Forelimb muscle (tissue), 1 donor: ENCODE measurements at regions not wholly inside any gene's neighbourhood (a gene's known extent, or its start where the extent isn't known, plus 50 kb on each side); places are given as distances from the start of the nearest gene placed in this dataset.
"Not testable (repeated sequence)": the region's sequence is repeated elsewhere in the genome, so short reads cannot be mapped to it uniquely, and the experiment has no call there.

Source experiments
- DNase-seq: peaks from one replicate; pipeline ENCODE4 v3.0.0-alpha.2; 2013; ENCODE audit warnings: low read depth

DNA sequence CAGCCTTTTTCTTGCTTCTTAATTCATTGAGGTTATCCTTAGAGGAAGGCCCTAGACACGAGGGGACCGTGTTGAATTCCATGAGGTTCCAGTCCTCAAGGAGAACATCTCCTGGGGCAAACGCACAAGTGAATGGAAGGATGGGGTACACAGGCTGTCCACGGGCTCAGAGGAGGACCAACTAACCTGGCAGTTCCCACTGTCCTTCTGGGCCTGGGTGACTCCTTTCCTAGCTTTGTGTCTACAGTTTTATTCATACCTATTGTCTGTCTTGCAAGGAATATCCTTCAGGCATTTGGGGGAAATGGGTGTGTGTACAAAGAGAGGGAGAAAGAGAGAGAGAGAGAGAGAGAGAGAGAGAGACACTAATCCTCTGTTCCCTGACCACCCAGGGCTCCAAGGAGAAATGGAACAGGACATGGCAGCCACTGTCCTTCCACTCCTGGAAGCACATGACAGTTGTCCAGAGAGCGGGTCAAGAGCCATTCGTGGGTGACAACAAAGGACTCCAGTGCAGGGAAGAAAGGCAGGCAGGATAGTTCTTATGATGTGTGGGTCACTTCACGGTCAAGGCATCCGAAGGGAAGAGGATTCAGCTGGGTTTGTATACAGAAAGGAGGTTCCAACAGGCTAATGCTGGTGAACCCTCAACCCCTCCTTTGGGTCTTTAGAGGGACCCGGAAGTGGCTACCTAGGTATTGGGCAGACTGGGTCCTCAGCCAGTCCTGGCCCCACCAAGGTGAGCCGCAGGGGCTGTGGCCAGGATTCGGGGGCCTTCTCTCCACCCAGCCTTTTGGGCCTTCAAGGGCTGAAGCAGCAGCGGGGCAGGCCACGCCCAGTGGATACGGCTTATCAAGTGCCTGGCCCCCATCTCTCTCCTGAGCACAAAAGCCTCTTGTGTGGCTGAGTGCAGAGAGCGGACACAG, 150.6 kb downstream of the MYCN start:
- DNase-seq = no peak

DNA sequence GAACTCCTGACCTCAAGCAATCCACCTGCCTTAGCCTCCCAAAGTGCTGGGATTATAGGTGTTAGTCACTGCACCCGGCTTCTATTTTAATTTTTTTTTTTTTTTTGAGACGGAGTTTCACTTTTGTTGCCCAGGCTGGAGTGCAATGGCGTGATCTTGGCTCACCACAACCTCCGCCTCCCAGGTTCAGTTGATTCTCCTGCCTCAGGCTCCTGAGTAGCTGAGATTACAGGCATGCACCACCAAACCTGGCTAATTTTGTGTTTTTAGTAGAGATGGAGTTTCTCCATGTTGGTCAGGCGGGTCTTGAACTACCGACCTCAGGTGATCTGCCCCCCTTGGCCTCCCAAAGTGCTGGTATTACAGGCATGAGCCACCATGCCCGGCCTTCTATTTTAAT, 149.1 kb downstream of the MYCN start:
- DNase-seq = not testable (repeated sequence)

DNA sequence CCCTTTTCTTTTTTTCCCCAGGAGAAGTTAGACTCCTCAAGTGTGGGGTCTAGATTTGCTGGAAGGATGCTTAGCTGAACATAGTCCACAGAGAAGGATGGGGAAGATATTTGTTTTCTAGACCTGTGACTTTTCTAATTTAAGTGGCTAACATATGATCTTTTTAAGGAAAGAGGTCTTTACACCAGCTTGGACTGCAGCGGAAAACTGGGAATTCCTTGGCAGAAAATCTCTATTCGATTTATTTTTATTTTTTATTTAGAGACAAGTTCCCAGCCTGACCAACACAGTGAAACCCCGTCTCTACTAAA, 148.4 kb downstream of the MYCN start:
- DNase-seq = no peak

DNA sequence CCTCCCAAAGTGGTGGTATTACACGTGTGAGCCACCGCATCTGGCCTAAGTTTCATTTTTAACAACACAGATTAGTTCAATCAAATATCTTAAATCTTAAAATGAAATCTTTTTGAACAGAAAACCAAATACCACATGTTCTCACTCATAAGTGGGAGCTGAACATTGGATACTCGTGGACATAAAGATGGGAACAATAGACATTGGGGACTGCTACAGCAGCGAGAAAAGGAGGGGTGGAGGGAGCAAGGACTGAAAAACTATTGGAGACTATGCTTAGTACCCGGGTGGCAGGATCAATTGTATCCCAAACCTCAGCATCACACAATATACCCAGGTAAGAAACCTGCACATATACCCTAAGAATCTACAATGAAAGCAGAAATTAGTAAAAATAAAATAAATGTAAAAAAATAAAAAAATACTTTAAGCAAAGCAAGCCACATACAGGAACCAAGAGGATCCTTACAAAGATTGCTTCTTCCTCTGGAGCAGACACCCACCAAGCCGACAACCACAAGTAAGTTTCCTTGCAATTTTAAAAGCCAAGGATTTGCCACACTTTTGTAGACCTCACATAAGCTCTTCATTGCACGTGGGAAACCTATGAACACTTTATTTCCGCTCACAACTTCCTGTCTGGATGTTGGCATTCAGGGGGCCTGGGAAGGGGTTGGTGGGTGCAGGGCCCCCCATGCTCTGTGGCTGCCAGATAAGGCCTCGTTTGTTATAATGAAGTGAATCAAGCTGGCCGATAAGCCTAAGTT, 147.9 kb downstream of the MYCN start:
- DNase-seq = no peak

DNA sequence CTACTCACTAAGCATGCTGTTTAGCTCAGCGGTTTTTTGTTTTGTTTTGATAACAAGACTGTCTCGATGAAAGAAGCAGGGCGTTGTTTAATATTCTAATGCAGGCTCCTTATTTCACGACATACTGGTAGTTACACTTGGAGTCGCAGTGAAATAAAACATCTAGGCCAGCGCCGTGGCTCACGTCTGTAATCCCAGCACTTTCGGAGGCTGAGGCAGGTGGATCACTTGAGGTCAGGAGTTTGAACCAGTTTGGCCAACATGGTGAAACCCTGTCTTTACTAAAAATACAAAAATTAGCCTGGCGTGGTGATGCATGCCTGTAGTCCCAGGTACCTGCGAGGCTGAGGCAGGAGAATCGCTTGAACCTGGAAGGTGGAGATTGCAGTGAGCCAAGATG, 145.8 kb downstream of the MYCN start:
- DNase-seq = not testable (repeated sequence)

DNA sequence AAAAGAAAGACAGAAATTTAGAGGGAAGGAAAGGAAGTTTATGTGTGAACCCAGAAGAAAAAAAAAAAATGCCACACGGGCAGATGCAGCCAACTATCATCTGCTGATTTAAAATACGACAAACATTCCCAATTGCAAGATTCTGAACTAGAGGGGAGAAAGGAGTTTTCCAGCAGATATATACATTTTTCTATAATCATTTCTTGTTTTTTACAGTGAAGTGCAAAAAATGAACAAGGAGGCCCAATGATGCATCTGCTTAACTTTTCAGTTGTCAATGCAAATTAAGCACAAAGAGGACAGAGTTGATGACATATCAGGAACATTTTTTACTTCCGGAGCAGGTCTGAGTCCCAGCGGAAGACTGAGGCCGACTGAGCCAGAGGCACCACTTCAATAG, 144.7 kb downstream of the MYCN start:
- DNase-seq = no peak

GRCh38 chr2:16084274-16084673, 143.9 kb downstream of the MYCN start:
- DNase-seq = no peak

- no peak for DNase-seq
Measured at GRCh38 chr2:16082276-16082675, 141.9 kb downstream of the MYCN start.

DNA sequence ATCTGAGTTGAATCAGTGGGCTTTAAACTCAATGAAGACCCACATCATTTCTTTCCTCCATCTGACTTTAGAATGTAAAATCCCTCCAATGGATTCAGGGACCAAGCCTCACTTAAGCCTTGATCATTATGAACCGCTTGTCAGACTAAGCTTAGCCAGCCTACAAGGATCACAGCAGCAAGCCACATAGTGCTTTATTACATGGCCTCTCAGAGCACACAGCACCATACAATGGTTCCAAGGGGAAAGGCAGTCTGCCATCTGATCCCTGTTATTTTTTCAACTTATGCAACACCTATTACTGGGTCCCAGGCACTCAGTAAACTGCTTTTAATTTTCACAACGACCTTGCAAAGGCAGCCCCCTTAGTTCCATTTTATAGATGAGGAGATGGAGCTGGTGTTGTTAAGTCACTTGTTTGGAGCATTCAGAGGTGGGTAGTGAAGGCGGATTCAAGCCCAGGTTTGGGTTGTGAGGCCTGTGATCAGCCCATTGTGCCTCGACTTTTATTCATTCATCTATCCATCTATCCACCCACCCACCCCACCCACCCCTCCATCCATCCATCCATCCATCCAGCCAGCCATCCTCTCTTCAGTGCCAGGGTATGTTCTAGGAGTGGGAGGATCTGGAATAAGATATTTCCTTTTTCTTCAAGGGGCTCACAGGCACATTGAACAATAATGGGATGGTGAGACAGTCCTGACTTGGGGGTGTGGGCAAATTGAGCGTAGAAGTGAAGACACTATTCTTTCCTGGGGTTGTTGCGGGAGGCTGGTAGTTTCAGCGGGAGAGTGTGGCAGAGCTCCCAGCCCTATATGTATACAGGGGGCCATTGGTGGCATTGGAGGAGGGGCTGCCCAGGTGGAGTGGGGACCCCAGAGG, 141.2 kb downstream of the MYCN start:
- no peak for DNase-seq

DNA sequence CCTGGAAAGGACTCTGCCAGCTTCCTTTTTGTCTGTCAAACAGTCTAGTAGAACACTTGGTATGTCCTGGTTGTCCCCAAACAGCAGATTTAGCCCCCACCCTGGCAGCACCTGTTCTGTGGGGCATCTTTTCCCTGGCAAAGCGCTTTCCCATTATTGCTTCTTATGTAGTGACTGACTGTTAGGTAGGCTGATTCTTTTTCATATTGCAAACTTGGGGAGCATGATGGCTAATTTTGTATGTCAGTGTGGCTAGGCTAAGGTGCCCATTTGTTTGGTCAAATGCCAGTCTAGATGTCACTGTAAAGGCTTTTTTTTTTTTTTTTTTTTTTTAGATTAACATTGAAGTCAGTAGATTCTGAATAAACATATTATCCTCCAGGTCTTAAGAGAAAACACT, 140.2 kb downstream of the MYCN start:
- no peak for DNase-seq

GRCh38 chr2:16080071-16080470, 139.7 kb downstream of the MYCN start:
- no peak for DNase-seq

- DNase-seq = no peak
Measured at GRCh38 chr2:16079637-16080036, 139.3 kb downstream of the MYCN start.

DNA sequence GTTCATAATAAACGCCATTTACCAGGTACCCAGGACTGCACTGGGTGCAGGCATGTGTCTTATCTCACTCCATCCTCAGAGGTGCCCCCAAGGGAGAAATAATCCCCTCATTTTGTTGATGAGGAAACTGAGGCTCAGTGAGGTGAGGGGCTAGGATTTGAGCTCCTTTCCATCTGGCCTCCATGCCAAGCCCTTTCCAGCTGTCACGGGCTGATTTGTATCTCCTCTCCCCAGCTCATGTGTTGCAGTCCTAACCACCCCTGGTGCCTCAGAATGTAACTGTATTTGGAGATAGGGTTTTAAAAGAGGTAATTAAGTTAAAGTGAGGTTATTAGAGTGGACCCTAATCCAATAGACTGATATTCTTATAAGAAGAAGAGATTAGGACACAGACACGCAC, 137.3 kb downstream of the MYCN start:
- no peak for DNase-seq

DNA sequence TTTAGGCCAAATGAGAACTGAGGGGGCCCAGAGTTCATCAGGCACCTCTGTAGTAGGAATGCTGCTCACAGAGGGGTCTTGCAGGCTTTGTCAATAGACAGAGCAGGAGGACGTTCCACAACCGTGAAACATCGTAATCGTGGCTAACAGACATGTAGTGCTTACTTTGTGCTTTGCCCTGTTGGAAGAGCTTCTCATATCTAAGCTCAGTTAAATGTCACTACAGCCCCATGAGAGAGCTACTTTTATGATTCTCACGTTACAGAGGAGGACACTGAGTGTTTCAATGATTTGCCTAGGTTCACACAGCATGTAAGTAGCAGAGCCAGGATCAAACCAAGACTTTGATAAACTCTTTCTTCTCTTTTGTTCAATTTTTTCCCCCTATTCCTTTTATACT, 136.6 kb downstream of the MYCN start:
- no peak for DNase-seq

DNA sequence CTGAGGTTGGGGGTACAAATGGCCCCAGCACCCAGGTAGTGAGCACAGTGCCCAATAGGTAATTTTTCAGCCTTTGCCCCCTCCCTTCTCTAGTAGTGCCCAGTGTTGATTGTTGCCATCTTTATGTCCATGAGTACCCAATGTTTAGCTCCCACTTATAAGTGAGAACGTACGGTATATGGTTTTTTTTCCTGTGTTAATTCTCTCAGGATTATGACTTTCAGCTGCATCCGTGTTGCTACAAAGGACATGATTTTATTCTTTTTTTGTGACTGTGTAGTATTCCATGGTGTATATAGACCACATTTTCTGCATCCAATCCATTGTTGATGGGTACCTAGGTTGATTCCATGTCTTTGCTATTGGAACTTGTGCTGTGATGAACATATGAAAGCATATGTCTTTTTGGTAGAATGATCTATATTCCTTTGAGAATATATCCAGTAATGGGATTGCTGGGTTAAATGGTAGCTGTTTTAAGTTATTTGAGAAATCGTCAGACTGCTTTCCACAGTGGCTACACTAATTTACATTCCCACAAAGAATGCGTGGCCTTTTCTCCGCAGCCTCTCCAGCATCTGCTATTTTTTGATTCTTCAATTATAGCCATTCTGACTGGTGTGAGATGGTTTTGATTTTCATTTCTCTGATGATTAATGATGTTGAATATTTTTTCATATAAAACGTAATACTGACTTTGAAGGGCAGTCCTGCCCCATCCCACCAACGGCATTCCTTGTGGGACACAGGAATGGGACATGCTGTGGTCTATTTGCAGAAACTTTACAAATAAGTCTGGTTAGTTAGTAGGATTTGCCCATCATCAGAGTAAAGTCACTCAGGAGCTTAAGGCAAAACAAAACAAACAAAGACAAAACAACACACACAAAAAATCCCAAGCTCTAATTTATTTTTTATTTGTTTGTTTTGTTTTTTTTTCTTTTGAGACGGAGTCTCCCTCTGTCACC, 135.0 kb downstream of the MYCN start:
- DNase-seq = no peak

DNA sequence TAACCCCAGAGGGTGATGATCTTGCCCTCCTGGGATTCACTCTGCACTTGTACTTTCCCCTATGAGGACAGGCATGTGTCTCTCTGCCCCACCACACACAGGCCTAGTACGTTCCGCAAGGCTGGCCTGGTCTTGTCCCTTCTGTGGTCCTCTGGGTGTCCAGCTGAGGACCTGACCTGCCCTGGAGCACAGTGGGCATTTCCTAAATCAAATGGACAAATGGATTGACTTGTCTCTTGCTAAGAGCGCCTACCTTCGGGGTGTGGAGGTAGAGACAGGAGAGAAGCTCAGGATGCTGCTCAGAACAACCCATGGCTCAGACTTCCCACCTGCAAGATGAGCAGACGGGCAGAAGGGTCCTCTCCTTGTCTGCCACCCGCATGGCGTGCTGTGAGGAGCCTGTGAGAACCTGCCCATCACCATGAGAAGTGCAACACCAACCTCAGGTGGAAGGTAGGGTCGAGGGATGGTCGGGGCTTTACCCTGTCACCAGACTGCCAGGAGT, 133.6 kb downstream of the MYCN start:
- no peak for DNase-seq

- no peak for DNase-seq
Measured at GRCh38 chr2:16073471-16073870, 133.1 kb downstream of the MYCN start.

- DNase-seq = no peak
Measured at GRCh38 chr2:16072638-16073290, 132.4 kb downstream of the MYCN start.

DNA sequence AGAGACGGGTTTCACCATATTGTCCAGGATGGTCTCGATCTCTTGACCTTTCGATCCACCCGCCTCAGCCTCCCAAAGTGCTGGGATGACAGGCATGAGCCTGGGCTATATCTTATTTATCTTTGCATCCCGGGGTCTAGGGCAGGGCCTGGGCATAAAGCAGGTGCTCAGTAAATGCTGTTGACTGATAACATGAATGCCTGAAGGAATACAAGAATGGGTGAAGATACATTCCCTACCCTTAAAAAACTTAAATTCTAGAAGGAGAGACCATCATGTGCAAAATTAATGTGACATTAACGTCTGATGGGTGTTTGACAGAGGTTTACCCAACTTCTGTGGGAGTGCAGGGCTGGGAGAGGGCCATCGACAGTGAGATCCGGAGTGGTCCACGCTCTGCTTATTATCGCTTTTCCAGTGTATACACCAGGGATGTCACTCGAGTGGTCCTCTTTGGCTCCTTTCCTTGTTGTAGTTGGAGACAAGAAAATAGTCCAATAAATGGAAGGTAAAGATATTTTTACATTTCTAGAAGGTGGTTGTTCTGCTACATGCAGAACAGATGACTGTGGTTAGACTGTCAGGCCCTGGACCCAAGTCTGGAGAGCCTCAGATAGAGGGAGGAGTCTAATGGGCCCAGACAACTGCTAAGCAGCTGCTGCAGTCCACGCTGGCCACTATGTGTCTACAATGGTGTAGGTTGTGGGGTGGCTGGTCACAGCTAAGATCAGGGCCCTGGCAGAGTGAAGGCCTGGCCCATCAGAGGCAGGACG, 131.7 kb downstream of the MYCN start:
- no peak for DNase-seq
